ENCODE measurements at regions not wholly inside any gene's neighbourhood (a gene's known extent, or its start where the extent isn't known, plus 50 kb on each side); places are given as distances from the start of the nearest gene placed in this dataset.
"Not testable (repeated sequence)": the region's sequence is repeated elsewhere in the genome, so short reads cannot be mapped to it uniquely, and the experiment has no call there.

- no peak for DNase-seq
- intact Hi-C loops (cut with DNase I; ENCODE audit: low total_unique reads): no loop called here
- no peaks in the 10 kb centered on the region for H3K27me3 ChIP-seq
- H3K27ac ChIP-seq: no peak overlapping the region
- no peak overlapping the region for H3K4me3 ChIP-seq
- TF ChIP-seq CTCF (IDR thresholded peaks at IDR 0.05): no peak
- H3K4me1 ChIP-seq: peaks cover 0 to 3% (median 0%) of the 10 kb centered on the region in 4 donors
- H3K9me3 ChIP-seq: no peaks in the 10 kb centered on the region
- no peaks in the 10 kb centered on the region for H3K36me3 ChIP-seq
Observed at GRCh38 chr3:107189158-107189791, 188.0 kb upstream of the CCDC54 start.

GRCh38 chr3:107193116-107193515 lies 184.1 kb upstream of the CCDC54 start:
- DNase-seq: no peak
- Histone ChIP-seq H3K27me3 (no peaks in the 10 kb centered on the region), H3K27ac (no peak overlapping the region), H3K4me1 (peaks cover 0 to 13% (median 6%) of the 10 kb centered on the region in 4 donors), H3K9me3 (no peaks in the 10 kb centered on the region), H3K4me3 (no peak overlapping the region), H3K36me3 (no peaks in the 10 kb centered on the region)
- intact Hi-C loops (cut with DNase I; ENCODE audit: low total_unique reads): no loop called here
- no peak for TF ChIP-seq CTCF (IDR thresholded peaks at IDR 0.05)

- no peak for TF ChIP-seq CTCF (IDR thresholded peaks at IDR 0.05)
- peak overlapping the region; percentile 33 to 37 for H3K4me3 ChIP-seq
- DNase-seq: peak in 1 of 2 donors; percentile 67
- peak overlapping the region; percentile 66 to 70 for H3K27ac ChIP-seq
- intact Hi-C loops (cut with DNase I; ENCODE audit: low total_unique reads): no loop called here
- peaks cover 0 to 39% (median 27%) of the 10 kb centered on the region in 4 donors for H3K4me1 ChIP-seq
- H3K27me3 ChIP-seq: no peaks in the 10 kb centered on the region
- no peaks in the 10 kb centered on the region for H3K36me3 ChIP-seq
- H3K9me3 ChIP-seq: no peaks in the 10 kb centered on the region
Observed at GRCh38 chr3:107198581-107199181, 178.6 kb upstream of the CCDC54 start.

GRCh38 chr3:107201146-107201545 lies 176.1 kb upstream of the CCDC54 start:
- Histone ChIP-seq H3K27me3 (no peaks in the 10 kb centered on the region), H3K36me3 (no peaks in the 10 kb centered on the region), H3K27ac (no peak overlapping the region), H3K4me1 (peaks cover 0 to 42% (median 27%) of the 10 kb centered on the region in 4 donors), H3K4me3 (no peak overlapping the region), H3K9me3 (no peaks in the 10 kb centered on the region)
- intact Hi-C loops (cut with DNase I; ENCODE audit: low total_unique reads): no loop called here
- DNase-seq: no peak
- no peak for TF ChIP-seq CTCF (IDR thresholded peaks at IDR 0.05)

- H3K4me3 ChIP-seq; H3K27ac ChIP-seq; intact Hi-C loops (cut with DNase I; ENCODE audit: low total_unique reads); H3K27me3 ChIP-seq; H3K36me3 ChIP-seq; H3K9me3 ChIP-seq; DNase-seq: not testable (repeated sequence)
- H3K4me1 ChIP-seq: peaks cover 0 to 48% (median 35%) of the 10 kb centered on the region in 4 donors
Observed at GRCh38 chr3:107202885-107203284, 174.4 kb upstream of the CCDC54 start.

- intact Hi-C loops (cut with DNase I; ENCODE audit: low total_unique reads): no loop called here
- H3K27ac ChIP-seq: no peak overlapping the region
- no peak for DNase-seq
- no peaks in the 10 kb centered on the region for H3K36me3 ChIP-seq
- H3K4me3 ChIP-seq: no peak overlapping the region
- no peaks in the 10 kb centered on the region for H3K9me3 ChIP-seq
- H3K27me3 ChIP-seq: no peaks in the 10 kb centered on the region
- TF ChIP-seq CTCF (IDR thresholded peaks at IDR 0.05): no peak
- peaks cover 0 to 46% (median 29%) of the 10 kb centered on the region in 4 donors for H3K4me1 ChIP-seq
Observed at GRCh38 chr3:107204121-107204520, 173.1 kb upstream of the CCDC54 start.

Data from tibial artery (tissue), 4 donors.